ENCODE measurements at regions not wholly inside any gene's neighbourhood (a gene's known extent, or its start where the extent isn't known, plus 50 kb on each side); places are given as distances from the start of the nearest gene placed in this dataset.

GRCh38 chr7:28338041-28338440 is 74.3 kb upstream of the CREB5 start:
- ChIA-PET CTCF (ENCODE audit: partially characterized antibody) (interaction anchor here (1.0 to 1.2 kb wide), 2 partner anchors 13 to 23 kb away, joined by 3 read pairs; no protein-coding TSS in a partner anchor), POLR2A (ENCODE audit: partially characterized antibody) (no interaction called here)
- no peaks in the 10 kb centered on the region for H3K79me1 ChIP-seq (ENCODE audit: low read depth, low read length)
- no peaks in the 10 kb centered on the region for H3K23me2 ChIP-seq (ENCODE audit: low read depth, low read length)
- no peaks in the 10 kb centered on the region for H4K20me1 ChIP-seq (replicated peaks in 1 of 2; ENCODE audit: control insufficient read depth in 1 of 2, insufficient read depth in 2 of 2, low read length in 2 of 2)
- no peak for FAIRE-seq
- H2BK20ac ChIP-seq (ENCODE audit: low read length), result no peak overlapping the region
- no peak overlapping the region for H4K5ac ChIP-seq (ENCODE audit: insufficient read length, low read depth, low read length)
- H3K27me3 ChIP-seq (replicated peaks in 1 of 4; ENCODE audit: control insufficient read depth in 3 of 4, extremely low read depth in 1 of 4, insufficient read depth in 3 of 4, low read length in 3 of 4), result no peaks in the 10 kb centered on the region
- no peak overlapping the region for H2BK5ac ChIP-seq (ENCODE audit: low read depth, low read length)
- H2BK12ac ChIP-seq (ENCODE audit: low read depth, low read length), result no peak overlapping the region
- H3K4me2 ChIP-seq (ENCODE audit: insufficient read depth in 1 of 2, low read depth in 2 of 2, low read length in 2 of 2), result no peak overlapping the region
- no peak overlapping the region for H2BK120ac ChIP-seq (replicated peaks; ENCODE audit: low read depth, low read length)
- no peaks in the 10 kb centered on the region for H3K36me3 ChIP-seq (ENCODE audit: control insufficient read depth in 2 of 4, insufficient read depth in 4 of 4, low read length in 3 of 4)
- no peak overlapping the region for H2AFZ ChIP-seq (ENCODE audit: low read length)
- no peaks in the 10 kb centered on the region for H3K4me1 ChIP-seq (replicated peaks in 1 of 4; ENCODE audit: control insufficient read depth in 3 of 4, insufficient read depth in 4 of 4, low read length in 3 of 4)
- H2AK5ac ChIP-seq (ENCODE audit: low read depth, low read length), result no peak overlapping the region
- no peak overlapping the region for H3K4ac ChIP-seq (replicated peaks; ENCODE audit: insufficient read length, low read depth, low read length)
- no peak overlapping the region for H3K18ac ChIP-seq (ENCODE audit: extremely low read depth, low read length)
- WGBS, 2 experiments (ENCODE audit: extremely low coverage in 1 of 2, insufficient coverage in 1 of 2, insufficient read length in 1 of 2, insufficient replicate concordance in 2 of 2, low coverage in 1 of 2, low lambda C conversion rate in 2 of 2, missing lambda C conversion rate in 1 of 2), result 52% methylated on average over 3 of the region's 3 CpGs; no CpG with 5 or more reads in 1 of the 2 experiments
- H3K56ac ChIP-seq (replicated peaks; ENCODE audit: insufficient read length, low read depth, low read length), result no peak overlapping the region
- no peaks in the 10 kb centered on the region for H3K79me2 ChIP-seq (ENCODE audit: control insufficient read depth in 1 of 2, insufficient read depth in 2 of 2, low read length in 2 of 2)
- H3K23ac ChIP-seq (ENCODE audit: insufficient read length), result no peak overlapping the region
- no peak overlapping the region for H3K4me3 ChIP-seq (ENCODE audit: extremely low read depth in 1 of 4, insufficient read depth in 2 of 4, low read depth in 3 of 4, low read length in 4 of 4)
- no peaks in the 10 kb centered on the region for H3K9me3 ChIP-seq (ENCODE audit: insufficient read depth in 2 of 2, low read depth in 1 of 2, low read length in 1 of 2)
- H3K9ac ChIP-seq (replicated peaks in 1 of 4; ENCODE audit: extremely low read depth in 1 of 4, low read depth in 3 of 4, low read length in 3 of 4), result no peak overlapping the region
- no peak overlapping the region for H4K91ac ChIP-seq (replicated peaks; ENCODE audit: insufficient read length, low read length)
- no peak overlapping the region for H4K8ac ChIP-seq (ENCODE audit: extremely low read depth, insufficient read depth, low read length)
- H3K14ac ChIP-seq (ENCODE audit: insufficient read length), result no peak overlapping the region
- TF ChIP-seq SIRT6 (IDR thresholded peaks at IDR 0.05; ENCODE audit: low read length) (no peak), EGR1 (IDR thresholded peaks at IDR 0.05; ENCODE audit: borderline replicate concordance, low read depth, low read length) (no peak), CBX8 (IDR thresholded peaks at IDR 0.05; ENCODE audit: borderline replicate concordance, low read depth, low read length) (no peak)
- DNase-seq (ENCODE audit: low read depth in 1 of 2, low spot score in 2 of 2), result no peak
- no peak overlapping the region for H2BK15ac ChIP-seq (ENCODE audit: low read length)
- H3K27ac ChIP-seq (ENCODE audit: low read depth, low read length), result no peak overlapping the region

Measured in H1 (cell line).